ENCODE measurements at regions not wholly inside any gene's neighbourhood (a gene's known extent, or its start where the extent isn't known, plus 50 kb on each side); places are given as distances from the start of the nearest gene placed in this dataset.

GRCh38 chr10:125441151-125441550 lies 241.8 kb downstream of the TEX36 start:
- no peak for DNase-seq (ENCODE audit: low read depth)
- TF ChIP-seq, protein P1, sequence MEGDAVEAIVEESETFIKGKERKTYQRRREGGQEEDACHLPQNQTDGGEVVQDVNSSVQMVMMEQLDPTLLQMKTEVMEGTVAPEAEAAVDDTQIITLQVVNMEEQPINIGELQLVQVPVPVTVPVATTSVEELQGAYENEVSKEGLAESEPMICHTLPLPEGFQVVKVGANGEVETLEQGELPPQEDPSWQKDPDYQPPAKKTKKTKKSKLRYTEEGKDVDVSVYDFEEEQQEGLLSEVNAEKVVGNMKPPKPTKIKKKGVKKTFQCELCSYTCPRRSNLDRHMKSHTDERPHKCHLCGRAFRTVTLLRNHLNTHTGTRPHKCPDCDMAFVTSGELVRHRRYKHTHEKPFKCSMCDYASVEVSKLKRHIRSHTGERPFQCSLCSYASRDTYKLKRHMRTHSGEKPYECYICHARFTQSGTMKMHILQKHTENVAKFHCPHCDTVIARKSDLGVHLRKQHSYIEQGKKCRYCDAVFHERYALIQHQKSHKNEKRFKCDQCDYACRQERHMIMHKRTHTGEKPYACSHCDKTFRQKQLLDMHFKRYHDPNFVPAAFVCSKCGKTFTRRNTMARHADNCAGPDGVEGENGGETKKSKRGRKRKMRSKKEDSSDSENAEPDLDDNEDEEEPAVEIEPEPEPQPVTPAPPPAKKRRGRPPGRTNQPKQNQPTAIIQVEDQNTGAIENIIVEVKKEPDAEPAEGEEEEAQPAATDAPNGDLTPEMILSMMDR (IDR thresholded peaks at IDR 0.05; ENCODE audit: insufficient read depth, low read length), result no peak
- H3K4me3 ChIP-seq (ENCODE audit: low read depth, low read length), result no peak overlapping the region

DNA sequence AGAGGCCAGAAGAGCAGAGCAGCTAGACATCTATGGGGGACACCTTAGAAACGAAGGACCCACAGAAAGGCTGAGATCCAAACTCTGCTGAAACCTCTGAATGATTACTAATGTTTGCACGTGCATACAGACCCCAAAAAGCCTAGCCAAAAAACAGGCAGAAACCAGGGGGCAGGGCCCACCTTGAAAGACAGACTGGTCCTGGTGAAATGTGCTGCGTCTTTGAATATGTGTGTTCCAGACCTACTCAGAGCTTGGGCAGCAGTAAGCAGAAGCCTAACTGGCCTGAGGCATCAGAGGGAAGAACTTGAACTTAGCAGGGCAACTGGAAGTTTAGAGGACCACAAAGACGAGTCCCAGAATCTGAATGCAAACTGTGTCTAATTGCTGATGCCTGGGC lies 251.8 kb downstream of the TEX36 start:
- TF ChIP-seq, protein P1 (IDR thresholded peaks at IDR 0.05; ENCODE audit: insufficient read depth, low read length), result no peak
- H3K4me3 ChIP-seq (ENCODE audit: low read depth, low read length), result no peak overlapping the region

DNA sequence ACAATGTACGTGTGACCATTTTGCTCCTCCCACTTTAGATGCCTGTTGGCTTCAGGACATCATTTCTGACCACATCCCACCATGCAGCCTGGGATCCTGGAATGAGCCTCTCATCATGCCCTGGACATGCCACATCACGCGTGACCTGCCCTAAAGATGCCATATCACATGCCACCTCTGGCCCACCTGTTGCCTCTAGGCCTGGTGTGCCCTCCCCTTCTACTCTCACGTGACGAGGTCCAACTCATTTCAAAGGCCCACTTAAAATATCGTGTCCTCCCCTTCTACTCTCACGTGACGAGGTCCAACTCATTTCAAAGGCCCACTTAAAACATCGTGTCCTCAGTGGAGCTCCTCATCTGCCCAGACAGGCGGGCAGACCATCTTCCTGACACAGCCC lies 254.9 kb downstream of the TEX36 start:
- TF ChIP-seq, protein P1 (IDR thresholded peaks at IDR 0.05; ENCODE audit: insufficient read depth, low read length), result no peak
- DNase-seq (ENCODE audit: low read depth), result no peak
- H3K4me3 ChIP-seq (ENCODE audit: low read depth, low read length), result no peak overlapping the region

More for the DNA sequence above, 251.8 kb downstream of the TEX36 start:
- no peak for DNase-seq (ENCODE audit: low read depth)

GRCh38 chr10:125424191-125424847 lies 258.6 kb downstream of the TEX36 start:
- TF ChIP-seq, protein P1 (IDR thresholded peaks at IDR 0.05; ENCODE audit: insufficient read depth, low read length), result no peak
- DNase-seq (ENCODE audit: low read depth), result no peak
- H3K4me3 ChIP-seq (ENCODE audit: low read depth, low read length), result no peak overlapping the region

DNA sequence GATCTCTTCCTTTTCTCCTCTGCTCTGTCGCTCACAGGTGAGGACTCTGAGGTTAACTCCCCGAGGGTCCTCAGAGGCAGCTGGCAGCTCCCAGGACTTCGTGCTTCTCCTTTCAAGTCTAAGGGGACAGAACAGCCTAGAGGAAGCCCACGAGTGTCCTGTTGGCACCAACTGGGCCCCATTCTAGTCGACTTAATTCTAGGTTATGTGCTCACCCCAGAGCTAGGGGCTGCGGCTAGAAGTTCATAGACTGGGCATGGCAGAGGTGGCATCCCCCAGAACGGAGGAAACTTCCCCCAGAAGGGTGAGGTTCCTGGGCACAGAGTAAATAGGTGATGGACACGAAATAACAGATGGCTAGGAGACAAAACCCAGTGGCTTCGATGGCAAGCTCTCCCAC lies 259.4 kb downstream of the TEX36 start:
- H3K4me3 ChIP-seq (ENCODE audit: low read depth, low read length), result no peak overlapping the region
- TF ChIP-seq, protein P1 (IDR thresholded peaks at IDR 0.05; ENCODE audit: insufficient read depth, low read length), result no peak
- no peak for DNase-seq (ENCODE audit: low read depth)

- TF ChIP-seq, protein P1 (IDR thresholded peaks at IDR 0.05; ENCODE audit: insufficient read depth, low read length), result no peak
- H3K4me3 ChIP-seq (ENCODE audit: low read depth, low read length), result no peak overlapping the region
- DNase-seq (ENCODE audit: low read depth), result no peak
Observed at GRCh38 chr10:125419831-125420230, 259.5 kb upstream of the CTBP2 start.

DNA sequence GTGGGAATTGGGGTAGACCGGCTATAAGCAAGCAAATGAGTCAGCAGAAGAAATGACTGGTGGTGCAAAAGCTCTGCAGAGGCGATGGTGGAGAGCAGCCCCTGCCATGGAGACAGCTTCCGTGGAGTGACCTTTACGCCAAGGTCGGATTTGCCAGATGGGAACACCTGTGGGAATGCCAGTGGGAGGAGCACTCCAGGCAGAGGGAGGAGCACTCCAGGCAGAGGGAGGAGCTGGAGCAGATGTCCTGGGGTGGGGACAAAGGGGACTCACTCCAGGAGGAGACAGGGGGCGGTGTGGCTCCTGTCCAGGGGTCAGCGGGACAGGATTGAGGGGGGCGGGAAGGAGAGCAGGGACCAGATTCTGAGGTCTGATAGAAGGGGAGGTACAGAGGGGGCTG lies 258.8 kb upstream of the CTBP2 start:
- DNase-seq (ENCODE audit: low read depth), result no peak
- TF ChIP-seq, protein P1 (IDR thresholded peaks at IDR 0.05; ENCODE audit: insufficient read depth, low read length), result no peak
- no peak overlapping the region for H3K4me3 ChIP-seq (ENCODE audit: low read depth, low read length)

All from fibroblast of the aortic adventitia (primary cell).